H1 (cell line): ENCODE measurements at regions not wholly inside any gene's neighbourhood (a gene's known extent, or its start where the extent isn't known, plus 50 kb on each side); places are given as distances from the start of the nearest gene placed in this dataset.
A peak's percentile ranks its signal among the peaks of the same experiment; 100 is the strongest.

Experiments
- CTCF ChIA-PET: fragments of 300-600 bp; sonication (Branson Sonifier 250); formaldehyde crosslinking; loops from one replicate; lab custom pipeline; 2021; ENCODE audit not compliant: partially characterized antibody; lab: Charles Lee
- POLR2A ChIA-PET: fragments of 300-600 bp; sonication (Branson Sonifier 250); formaldehyde crosslinking; loops from one replicate; lab custom pipeline; 2021; ENCODE audit warnings: inconsistent platforms; ENCODE audit not compliant: partially characterized antibody; lab: Charles Lee
- DNase-seq, 2 experiments: peaks; one replicate each; pipeline versions ENCODE4 v3.0.0 to v3.0.0-alpha.2; 2010 to 2022; ENCODE audit warnings: low spot score in 2 of 2, low read depth in 1 of 2, mixed read lengths in 1 of 2
- FAIRE-seq: peaks from 2 replicates; lab custom pipeline; 2011; peaks lifted over from hg19 to GRCh38; lab: Jason Lieb, UNC
- H2AFZ ChIP-seq: 2 replicates; pipeline ENCODE4 v1.8.1; 2012; ENCODE audit warnings: low read length, inconsistent platforms
- H2AK5ac ChIP-seq: 2 replicates; pipeline ENCODE4 v1.6.1; 2013; ENCODE audit warnings: low read depth, low read length
- H2BK120ac ChIP-seq: replicated peaks from 2 replicates; pipeline ENCODE3; 2013; ENCODE audit warnings: low read depth, low read length, inconsistent platforms
- H2BK12ac ChIP-seq: 2 replicates; pipeline ENCODE4 v1.6.1; 2013; ENCODE audit warnings: low read depth, low read length
- H2BK15ac ChIP-seq: 2 replicates; pipeline ENCODE4 v1.6.1; 2013; ENCODE audit warnings: low read length
- H2BK20ac ChIP-seq: 2 replicates; pipeline ENCODE4 v1.6.1; 2013; ENCODE audit warnings: low read length
- H2BK5ac ChIP-seq: 2 replicates; pipeline ENCODE4 v1.6.1; 2013; ENCODE audit warnings: low read depth, low read length
- H3K14ac ChIP-seq: 2 replicates; pipeline ENCODE4 v1.6.1; 2013; ENCODE audit warnings: inconsistent platforms; ENCODE audit not compliant: insufficient read length
- H3K18ac ChIP-seq: 2 replicates; pipeline ENCODE4 v1.6.1; 2013; ENCODE audit warnings: low read length; ENCODE audit errors: extremely low read depth
- H3K23ac ChIP-seq: 2 replicates; pipeline ENCODE4 v1.6.1; 2013; ENCODE audit warnings: inconsistent platforms; ENCODE audit not compliant: insufficient read length
- H3K23me2 ChIP-seq: 2 replicates; pipeline ENCODE4 v1.6.1; 2013; ENCODE audit warnings: low read depth, low read length
- H3K27ac ChIP-seq: 2 replicates; pipeline ENCODE4 v1.6.1; 2011; ENCODE audit warnings: low read depth, low read length, inconsistent platforms
- H3K27me3 ChIP-seq, 4 experiments: replicated peaks in 1 of 4; 1 replicate in 1 of 4; 2 replicates in 3 of 4; pipeline versions ENCODE4 v1.6.1 to v1.8.1; 2011 to 2013; ENCODE audit warnings: low read length in 3 of 4, mild to moderate bottlenecking in 3 of 4, inconsistent platforms in 2 of 4, mixed read lengths in 2 of 4, moderate library complexity in 1 of 4; ENCODE audit not compliant: control insufficient read depth in 3 of 4, insufficient read depth in 3 of 4; ENCODE audit errors: extremely low read depth in 1 of 4
- H3K36me3 ChIP-seq, 4 experiments: 2 replicates each; pipeline versions ENCODE4 v1.6.1 to v1.8.1; 2011 to 2013; ENCODE audit warnings: mild to moderate bottlenecking in 4 of 4, low read length in 3 of 4, moderate library complexity in 2 of 4, control low read depth in 1 of 4, inconsistent platforms in 1 of 4; ENCODE audit not compliant: insufficient read depth in 4 of 4, control insufficient read depth in 2 of 4
- H3K4ac ChIP-seq: replicated peaks from 2 replicates; pipeline ENCODE3; 2013; ENCODE audit warnings: low read length, low read depth, mixed read lengths, inconsistent platforms; ENCODE audit not compliant: insufficient read length
- H3K4me1 ChIP-seq, 4 experiments: replicated peaks in 1 of 4; 1 replicate in 1 of 4; 2 replicates in 3 of 4; pipeline versions ENCODE4 v1.6.1 to v1.8.1; 2011 to 2013; ENCODE audit warnings: low read length in 3 of 4, inconsistent platforms in 2 of 4, mixed read lengths in 1 of 4; ENCODE audit not compliant: insufficient read depth in 4 of 4, control insufficient read depth in 3 of 4
- H3K4me2 ChIP-seq, 2 experiments: 2 replicates each; pipeline versions ENCODE4 v1.6.1 to v1.8.1; 2011 to 2013; ENCODE audit warnings: low read depth in 2 of 2, low read length in 2 of 2, control low read depth in 1 of 2, inconsistent platforms in 1 of 2, mild to moderate bottlenecking in 1 of 2; ENCODE audit not compliant: insufficient read depth in 1 of 2
- H3K4me3 ChIP-seq, 4 experiments: fragments of 200-600, 300-600 bp in 1 of 4; sonication (generic), shearing (Covaris generic), sonication (Bioruptor Twin) in 1 of 4; 2 replicates each; pipeline versions ENCODE4 v1.5.1 to v1.8.1; 2011 to 2016; ENCODE audit warnings: low read length in 4 of 4, low read depth in 3 of 4, control low read depth in 2 of 4, inconsistent platforms in 2 of 4, mild to moderate bottlenecking in 2 of 4, mixed read lengths in 1 of 4, moderate library complexity in 1 of 4; ENCODE audit not compliant: insufficient read depth in 2 of 4; ENCODE audit errors: extremely low read depth in 1 of 4
- H3K56ac ChIP-seq: replicated peaks from 2 replicates; pipeline ENCODE3; 2013; ENCODE audit warnings: low read depth, mild to moderate bottlenecking, mixed read lengths, low read length, inconsistent platforms; ENCODE audit not compliant: insufficient read length
- H3K79me1 ChIP-seq: 2 replicates; pipeline ENCODE4 v1.6.1; 2013; ENCODE audit warnings: low read depth, low read length, control low read depth
- H3K79me2 ChIP-seq, 2 experiments: 2 replicates each; pipeline versions ENCODE4 v1.6.1 to v1.8.1; 2012 to 2013; ENCODE audit warnings: low read length in 2 of 2, mild to moderate bottlenecking in 2 of 2, inconsistent platforms in 1 of 2; ENCODE audit not compliant: insufficient read depth in 2 of 2, control insufficient read depth in 1 of 2
- H3K9ac ChIP-seq, 4 experiments: replicated peaks in 1 of 4; 1 replicate in 1 of 4; 2 replicates in 3 of 4; pipeline versions ENCODE4 v1.6.1 to v1.8.1; 2011 to 2013; ENCODE audit warnings: low read depth in 3 of 4, low read length in 3 of 4, control low read depth in 2 of 4, mild to moderate bottlenecking in 2 of 4, moderate library complexity in 2 of 4, inconsistent platforms in 1 of 4; ENCODE audit errors: extremely low read depth in 1 of 4
- H3K9me3 ChIP-seq, 2 experiments: 2 replicates each; pipeline versions ENCODE4 v1.6.1 to v1.8.1; 2012 to 2013; ENCODE audit warnings: mild to moderate bottlenecking in 2 of 2, moderate library complexity in 2 of 2, control low read depth in 1 of 2, inconsistent platforms in 1 of 2, low read depth in 1 of 2, low read length in 1 of 2, mixed read lengths in 1 of 2; ENCODE audit not compliant: insufficient read depth in 2 of 2
- H4K20me1 ChIP-seq, 2 experiments: replicated peaks in 1 of 2; 2 replicates each; pipeline versions ENCODE3 to v1.8.1; 2011 to 2013; ENCODE audit warnings: inconsistent platforms in 2 of 2, low read length in 2 of 2, mild to moderate bottlenecking in 1 of 2; ENCODE audit not compliant: insufficient read depth in 2 of 2, control insufficient read depth in 1 of 2
- H4K5ac ChIP-seq: 2 replicates; pipeline ENCODE4 v1.6.1; 2013; ENCODE audit warnings: low read length, low read depth, mixed read lengths, inconsistent platforms; ENCODE audit not compliant: insufficient read length
- H4K8ac ChIP-seq: 2 replicates; pipeline ENCODE4 v1.8.0; 2013; ENCODE audit warnings: mild to moderate bottlenecking, moderate library complexity, low read length, inconsistent platforms; ENCODE audit not compliant: insufficient read depth; ENCODE audit errors: extremely low read depth
- H4K91ac ChIP-seq: replicated peaks from 2 replicates; pipeline ENCODE3; 2013; ENCODE audit warnings: low read length, mixed read lengths, inconsistent platforms; ENCODE audit not compliant: insufficient read length
- CBX5 ChIP-seq: fragments of 300-800, 300-1000 bp; sonication (generic); IDR thresholded peaks from 2 replicates; pipeline ENCODE4 v1.7.1; 2016; ENCODE audit warnings: antibody characterized with exemption, low read length, low read depth
- CEBPB ChIP-seq: IDR thresholded peaks from 2 replicates; pipeline ENCODE4 v1.6.1; 2012; ENCODE audit warnings: low read depth, low read length
- CREB1 ChIP-seq: IDR thresholded peaks from 2 replicates; pipeline ENCODE4 v1.6.1; 2012; ENCODE audit warnings: inconsistent platforms
- EP300 ChIP-seq, 2 experiments: IDR thresholded peaks; 1 replicate in 1 of 2; 2 replicates in 1 of 2; pipeline ENCODE4 v1.6.1; 2011 to 2012; ENCODE audit warnings: low read depth in 2 of 2, low read length in 2 of 2, mild to moderate bottlenecking in 2 of 2, borderline replicate concordance in 1 of 2, inconsistent platforms in 1 of 2, moderate library complexity in 1 of 2
- GTF2F1 ChIP-seq: IDR thresholded peaks from 2 replicates; pipeline ENCODE4 v1.6.1; 2012; ENCODE audit warnings: low read depth, low read length, improper control_type of control experiment, borderline replicate concordance
- KDM1A ChIP-seq: fragments of 200-600, 300-600 bp; sonication (generic); IDR thresholded peaks from 2 replicates; pipeline ENCODE4 v1.7.1; 2016; ENCODE audit warnings: mild to moderate bottlenecking, low read length, borderline replicate concordance
- NANOG ChIP-seq: IDR thresholded peaks from 2 replicates; pipeline ENCODE4 v1.6.1; 2011; ENCODE audit warnings: low read length, low read depth, mild to moderate bottlenecking, inconsistent platforms; ENCODE audit not compliant: insufficient read depth, poor library complexity, severe bottlenecking
- RAD21 ChIP-seq, 2 experiments: IDR thresholded peaks in 1 of 2; conservative IDR thresholded peaks in 1 of 2; 2 replicates each; pipeline ENCODE4 v1.6.1; 2011; ENCODE audit warnings: low read depth in 2 of 2, low read length in 2 of 2, improper control_type of control experiment in 1 of 2, inconsistent platforms in 1 of 2, mild to moderate bottlenecking in 1 of 2, moderate library complexity in 1 of 2
- RNF2 ChIP-seq: fragments of 200-900, 300-1000 bp; sonication (generic); IDR thresholded peaks from 2 replicates; pipeline ENCODE4 v1.7.1; 2016; ENCODE audit warnings: borderline replicate concordance, low read depth, mild to moderate bottlenecking, antibody characterized with exemption, low read length; ENCODE audit not compliant: poor library complexity, severe bottlenecking; ENCODE audit errors: missing control alignments
- SP1 ChIP-seq: IDR thresholded peaks from 2 replicates; pipeline ENCODE4 v1.6.1; 2011; ENCODE audit warnings: low read depth, low read length
- TAF7 ChIP-seq: optimal IDR thresholded peaks from 2 replicates; pipeline ENCODE3; 2011; ENCODE audit warnings: low read depth, mild to moderate bottlenecking, inconsistent platforms, low read length, moderate library complexity, borderline replicate concordance
- WGBS, 2 experiments: shearing (Covaris generic) in 1 of 2; methylation state at CpG; one replicate each; pipeline versions ENCODE4 v1.1.6 to v1.1.7; 2013 to 2015; ENCODE audit warnings: low lambda C conversion rate in 2 of 2, mixed read lengths in 2 of 2, inconsistent platforms in 1 of 2, low coverage in 1 of 2, missing lambda C conversion rate in 1 of 2; ENCODE audit not compliant: insufficient replicate concordance in 2 of 2, insufficient coverage in 1 of 2, insufficient read length in 1 of 2; ENCODE audit errors: extremely low coverage in 1 of 2, missing lambda C conversion rate in 1 of 2; 5-methylcytosine and 5-hydroxymethylcytosine counted together

GRCh38 chr10:47054974-47055373, 143.7 kb downstream of the PTPN20 start:
- no peaks in the 10 kb centered on the region for H3K23me2 ChIP-seq
- no peak overlapping the region for H3K18ac ChIP-seq
- no peaks in the 10 kb centered on the region for H3K9me3 ChIP-seq
- no peaks in the 10 kb centered on the region for H3K36me3 ChIP-seq
- no peak overlapping the region for H4K91ac ChIP-seq
- H3K4me2 ChIP-seq, result no peak overlapping the region
- H4K8ac ChIP-seq, result no peak overlapping the region
- H3K27ac ChIP-seq, result no peak overlapping the region; the same call in 1 of the 2 replicates
- H4K5ac ChIP-seq, result no peak overlapping the region
- no peak overlapping the region for H3K23ac ChIP-seq
- no peaks in the 10 kb centered on the region for H3K79me1 ChIP-seq
- DNase-seq (peak in 1 of 2 experiments; percentile 31), FAIRE-seq (no peak)
- no peak overlapping the region for H3K4ac ChIP-seq
- no peak overlapping the region for H3K4me3 ChIP-seq
- no peak overlapping the region for H2AK5ac ChIP-seq
- no peaks in the 10 kb centered on the region for H3K27me3 ChIP-seq
- H3K56ac ChIP-seq, result no peak overlapping the region
- H2BK5ac ChIP-seq, result no peak overlapping the region
- no peak overlapping the region for H3K9ac ChIP-seq
- H2BK120ac ChIP-seq, result no peak overlapping the region
- no peak overlapping the region for H2BK12ac ChIP-seq
- H2BK15ac ChIP-seq, result no peak overlapping the region
- H3K79me2 ChIP-seq, result no peaks in the 10 kb centered on the region
- H3K4me1 ChIP-seq, result no peaks in the 10 kb centered on the region
- no peak overlapping the region for H2AFZ ChIP-seq
- CTCF ChIA-PET, result interaction anchor here (0.6 to 3.3 kb wide), 5 partner anchors 8 to 1548 kb away, joined by 3 to 11 read pairs (median 5); no protein-coding TSS in a partner anchor
- no peaks in the 10 kb centered on the region for H4K20me1 ChIP-seq
- POLR2A ChIA-PET, result no interaction called here
- H2BK20ac ChIP-seq, result no peak overlapping the region
- WGBS, 2 experiments, result 92% methylated on average over 2 of the region's 2 CpGs; no CpG with 5 or more reads in 1 of the 2 experiments
- H3K14ac ChIP-seq, result no peak overlapping the region
- TF ChIP-seq CREB1 (no peak), CBX5 (no peak), CEBPB (no peak), GTF2F1 (no peak), KDM1A (no peak), SP1 (no peak), RAD21 (IDR thresholded peaks at IDR 0.05 in 1 of 2, conservative IDR thresholded peaks at IDR 0.05 in 1 of 2; ENCODE audit: low read depth in 2 of 2, low read length in 2 of 2) (no peak), NANOG (no peak), TAF7 (no peak), EP300 (IDR thresholded peaks at IDR 0.05; ENCODE audit: borderline replicate concordance in 1 of 2, low read depth in 2 of 2, low read length in 2 of 2) (no peak), RNF2 (no peak)
